ENCODE measurements at regions not wholly inside any gene's neighbourhood (a gene's known extent, or its start where the extent isn't known, plus 50 kb on each side); places are given as distances from the start of the nearest gene placed in this dataset.
A peak's percentile ranks its signal among the peaks of the same experiment; 100 is the strongest.

DNA sequence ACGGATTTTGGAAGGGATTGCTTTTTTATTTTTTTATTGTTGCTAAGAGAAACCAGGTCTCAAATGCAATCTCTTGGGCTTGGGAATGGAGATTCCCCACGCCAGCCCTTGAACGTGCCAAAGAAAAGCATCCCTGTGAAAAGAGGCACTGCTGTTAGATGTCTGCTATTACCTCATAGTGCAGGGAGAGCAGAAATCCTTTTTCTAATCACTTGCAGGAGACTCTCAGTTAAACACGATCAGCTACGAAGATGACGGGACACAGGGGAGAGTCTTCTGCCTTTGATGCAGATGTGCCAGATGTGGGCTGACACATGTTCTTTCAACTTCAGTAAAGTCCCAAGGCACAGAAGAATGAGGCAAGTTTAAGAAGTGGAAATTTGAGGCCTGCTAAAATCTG, 381.6 kb upstream of the TRIB2 start:
- Histone ChIP-seq H3K27ac (no peak overlapping the region), H3K4me3 (no peak overlapping the region)

GRCh38 chr2:12335995-12336394, 380.7 kb upstream of the TRIB2 start:
- H3K27ac ChIP-seq: no peak overlapping the region
- H3K4me3 ChIP-seq: no peak overlapping the region

- peak overlapping the region in 1 of 21 experiments; percentile 35 for H3K27ac ChIP-seq
- no peak overlapping the region for H3K4me3 ChIP-seq
Observed at GRCh38 chr2:12338946-12339697, 377.6 kb upstream of the TRIB2 start.

DNA sequence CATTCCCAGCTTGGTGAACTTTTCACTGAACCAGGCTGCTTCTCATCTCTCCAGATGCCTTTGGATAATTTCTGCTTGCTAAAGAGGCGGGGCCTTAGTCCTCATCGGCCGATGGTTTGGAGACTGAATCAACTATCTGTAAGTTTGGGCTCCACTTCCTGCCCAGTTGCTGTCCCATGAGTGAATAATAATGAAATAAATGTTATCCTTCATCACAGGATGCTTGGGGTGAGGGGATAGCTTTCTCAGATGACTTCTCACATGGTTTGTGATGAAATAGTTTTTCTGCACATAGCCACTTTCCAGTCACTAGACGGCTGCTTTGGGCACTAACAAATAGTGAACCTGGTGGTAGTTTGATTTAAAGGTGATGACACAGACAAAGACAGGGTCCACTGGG, 376.6 kb upstream of the TRIB2 start:
- Histone ChIP-seq H3K27ac (peak overlapping the region in 1 of 21 experiments; percentile 10), H3K4me3 (no peak overlapping the region)

GRCh38 chr2:12341215-12341614, 375.5 kb upstream of the TRIB2 start:
- no peak overlapping the region for H3K4me3 ChIP-seq
- no peak overlapping the region for H3K27ac ChIP-seq

- H3K27ac ChIP-seq: no peak overlapping the region
- no peak overlapping the region for H3K4me3 ChIP-seq
Observed at GRCh38 chr2:12341920-12342319, 374.8 kb upstream of the TRIB2 start.

DNA sequence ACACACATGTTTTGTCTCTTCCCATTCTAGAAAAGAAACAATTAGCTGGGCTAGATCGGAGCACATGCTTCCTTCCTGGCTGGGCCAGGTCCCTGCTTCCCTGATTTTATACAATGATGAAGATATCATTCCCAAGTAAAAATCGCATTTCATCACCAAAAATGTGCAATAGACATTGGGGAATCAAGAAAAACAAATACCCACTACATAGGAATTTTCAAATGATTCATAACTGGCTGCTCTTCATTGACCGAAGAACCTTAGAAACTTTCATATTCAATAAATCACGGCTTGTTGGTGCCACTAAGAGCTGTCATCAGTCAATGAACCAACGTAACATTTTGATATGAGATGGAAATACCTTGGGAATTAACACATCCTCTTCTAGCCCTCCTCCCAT, 373.6 kb upstream of the TRIB2 start:
- no peak overlapping the region for H3K4me3 ChIP-seq
- H3K27ac ChIP-seq: no peak overlapping the region

- no peak overlapping the region for H3K4me3 ChIP-seq
- H3K27ac ChIP-seq: peak overlapping the region in 1 of 21 experiments; percentile 4
Observed at GRCh38 chr2:12347066-12347493, 369.7 kb upstream of the TRIB2 start.

DNA sequence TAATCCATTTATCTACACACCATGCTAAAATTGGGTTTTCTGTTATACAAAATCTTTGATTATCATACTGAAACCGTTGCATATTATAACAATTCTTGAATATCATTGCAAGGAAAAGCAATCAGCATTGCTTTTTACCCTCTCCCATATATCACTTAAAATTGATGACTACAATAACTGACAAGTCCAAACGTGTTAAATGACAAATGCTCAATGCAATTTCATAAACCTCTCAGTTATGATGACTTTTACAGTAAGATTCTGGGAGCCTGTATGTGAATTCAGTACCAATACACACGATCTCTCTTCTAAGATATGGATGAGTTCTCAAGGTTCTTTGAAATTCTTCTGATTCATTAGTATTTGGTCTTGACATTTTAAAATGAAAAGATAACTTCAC, 368.5 kb upstream of the TRIB2 start:
- no peak overlapping the region for H3K4me3 ChIP-seq
- H3K27ac ChIP-seq: no peak overlapping the region

- Histone ChIP-seq H3K27ac (no peak overlapping the region), H3K4me3 (no peak overlapping the region)
Observed at GRCh38 chr2:12350821-12351220, 365.9 kb upstream of the TRIB2 start.

- no peak overlapping the region for H3K4me3 ChIP-seq
- H3K27ac ChIP-seq: no peak overlapping the region
Observed at GRCh38 chr2:12352889-12353288, 363.8 kb upstream of the TRIB2 start.

- no peak overlapping the region for H3K27ac ChIP-seq
- H3K4me3 ChIP-seq: no peak overlapping the region
Observed at GRCh38 chr2:12361506-12361905, 355.2 kb upstream of the TRIB2 start.

GRCh38 chr2:12363138-12363537, 353.6 kb upstream of the TRIB2 start:
- H3K27ac ChIP-seq: peak overlapping the region in 1 of 21 experiments; percentile 56
- no peak overlapping the region for H3K4me3 ChIP-seq

DNA sequence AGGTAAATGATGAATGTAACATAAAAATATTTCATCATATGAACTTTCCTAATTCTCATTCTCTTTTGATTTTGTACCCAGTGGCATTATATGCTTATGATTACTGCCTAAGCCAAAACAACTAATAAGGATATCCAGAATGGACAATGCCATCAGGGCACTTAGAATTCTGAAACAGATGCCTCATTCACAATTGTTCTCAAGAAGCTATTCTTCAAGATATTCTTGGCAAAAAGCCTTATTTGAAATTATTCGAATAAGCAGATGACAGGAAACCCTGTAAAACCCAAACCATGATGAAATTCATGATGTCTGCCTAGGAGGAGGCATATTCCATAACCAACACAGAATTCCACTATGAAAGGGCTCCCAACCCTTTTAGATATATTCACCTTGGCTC, 353.2 kb upstream of the TRIB2 start:
- H3K27ac ChIP-seq: no peak overlapping the region
- no peak overlapping the region for H3K4me3 ChIP-seq

GRCh38 chr2:12369566-12369965, 347.2 kb upstream of the TRIB2 start:
- Histone ChIP-seq H3K4me3 (no peak overlapping the region), H3K27ac (no peak overlapping the region)

DNA sequence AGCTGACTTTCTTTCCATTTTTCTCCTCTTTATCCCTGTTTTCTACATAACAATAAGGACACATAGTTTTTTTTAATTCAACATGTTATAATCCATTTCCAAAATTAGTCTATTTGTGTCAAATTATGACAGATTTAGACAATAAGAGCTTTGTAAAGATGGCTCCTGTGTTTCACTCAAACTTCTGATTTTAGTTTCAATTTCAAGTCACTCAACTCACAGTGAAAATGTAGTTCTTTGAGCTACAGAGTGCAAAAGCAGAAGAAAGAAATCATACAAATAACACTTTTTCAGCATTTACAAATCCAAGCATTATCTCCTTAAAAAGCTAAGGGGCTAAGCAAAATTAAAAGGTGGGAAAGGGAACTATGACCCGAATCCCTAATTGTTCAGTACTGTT, 340.7 kb upstream of the TRIB2 start:
- no peak overlapping the region for H3K4me3 ChIP-seq
- H3K27ac ChIP-seq: no peak overlapping the region

DNA sequence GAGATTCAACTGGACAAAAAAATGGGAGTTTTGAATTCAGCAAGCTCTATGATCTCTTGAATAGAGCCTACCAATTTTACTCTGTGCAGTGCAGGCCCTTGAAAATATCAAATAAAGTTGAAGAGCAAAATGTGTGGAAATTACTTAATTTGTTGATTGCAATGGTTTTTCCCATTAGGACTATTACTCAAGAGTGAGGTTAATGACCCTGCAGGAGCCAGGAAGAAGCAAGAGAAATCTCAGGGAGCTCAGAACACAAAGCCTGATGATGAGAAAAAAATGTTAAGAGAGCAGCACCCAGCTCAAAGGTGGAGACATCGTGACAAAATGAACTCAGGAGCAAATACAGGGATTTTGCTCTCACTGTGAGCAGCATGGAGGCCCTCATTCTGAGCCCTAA, 337.6 kb upstream of the TRIB2 start:
- Histone ChIP-seq H3K4me3 (no peak overlapping the region), H3K27ac (no peak overlapping the region)

DNA sequence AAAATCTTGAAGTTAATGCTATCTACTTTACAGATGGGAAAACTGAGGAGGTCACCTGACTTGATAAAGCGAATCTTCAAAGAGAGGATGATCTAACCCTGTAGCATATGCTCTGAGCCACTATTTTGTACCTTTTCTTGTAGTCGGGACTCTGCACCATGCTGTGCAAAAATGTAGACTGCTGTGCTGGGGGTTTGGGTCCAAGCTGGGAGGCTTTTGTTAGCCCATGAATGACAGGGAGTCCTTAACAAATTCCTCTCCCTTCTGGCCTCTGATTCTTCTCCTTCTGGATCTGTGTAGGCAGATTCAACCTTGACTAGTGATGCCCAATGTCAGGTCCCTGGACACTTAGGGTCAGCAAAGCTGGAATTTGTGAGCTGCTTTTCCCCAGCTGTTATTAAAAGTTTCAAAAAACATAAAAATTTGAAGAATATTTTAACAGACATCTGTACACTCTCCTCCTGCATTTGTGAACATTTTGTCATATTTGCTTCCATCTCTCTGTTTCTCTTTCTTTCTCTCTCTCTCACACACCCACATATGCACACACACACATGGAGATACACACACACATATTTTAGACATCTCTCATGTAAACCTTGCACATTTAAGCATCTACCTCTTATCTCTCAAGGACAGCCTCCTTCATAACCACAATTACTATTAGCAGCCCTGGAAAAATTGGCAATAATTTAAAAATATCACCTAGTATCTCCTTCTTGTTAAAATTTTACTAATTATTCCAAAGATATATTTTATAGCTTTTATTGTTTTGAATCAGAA, 335.0 kb upstream of the TRIB2 start:
- Histone ChIP-seq H3K4me3 (no peak overlapping the region), H3K27ac (no peak overlapping the region)

DNA sequence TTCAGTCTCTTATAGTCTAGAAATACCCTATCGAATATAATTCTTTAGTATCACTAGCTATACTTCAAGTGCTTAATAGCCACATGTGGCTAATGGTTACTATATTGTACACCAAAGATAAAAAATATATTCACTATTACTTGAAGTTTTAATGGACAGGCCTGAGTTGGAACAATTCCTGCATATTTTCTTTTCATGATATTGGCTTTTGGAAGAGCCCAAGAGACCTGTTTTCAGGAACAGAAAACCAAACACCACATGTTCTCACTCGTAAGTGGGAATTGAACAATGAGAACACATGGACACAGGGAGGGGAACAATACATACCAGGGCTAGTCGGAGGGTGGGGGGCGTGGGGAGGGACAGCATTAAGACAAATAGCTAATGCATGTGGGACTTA, 334.4 kb upstream of the TRIB2 start:
- H3K27ac ChIP-seq: no peak overlapping the region
- H3K4me3 ChIP-seq: no peak overlapping the region

- H3K4me3 ChIP-seq: no peak overlapping the region
- no peak overlapping the region for H3K27ac ChIP-seq
Observed at GRCh38 chr2:12389344-12390045, 327.2 kb upstream of the TRIB2 start.

DNA sequence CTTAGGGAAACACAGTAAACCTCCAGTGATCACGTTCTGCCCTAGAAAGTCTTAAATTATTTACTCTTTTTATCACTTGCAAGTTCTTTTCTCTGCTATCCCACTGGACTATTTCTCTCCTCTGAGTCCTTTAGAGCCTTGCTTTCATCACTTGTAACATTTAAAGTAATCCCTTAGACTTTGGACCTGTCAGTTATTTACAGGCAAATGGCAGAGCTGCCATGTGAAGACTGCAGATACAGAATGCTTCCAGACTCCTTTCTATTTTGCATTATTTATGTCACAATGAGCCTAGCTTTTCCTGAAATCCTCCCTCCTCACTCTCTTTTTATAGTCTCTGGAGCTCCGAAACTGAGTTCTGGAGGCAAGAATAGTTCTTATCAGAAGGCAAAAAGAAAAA, 325.6 kb upstream of the TRIB2 start:
- H3K27ac ChIP-seq: no peak overlapping the region
- no peak overlapping the region for H3K4me3 ChIP-seq

All from skin epidermis (tissue), 12 donors.